NCI-H2029 treated with DMSO at 0.1 percent for 48 hours (cell line): ENCODE measurements at regions not wholly inside any gene's neighbourhood (a gene's known extent, or its start where the extent isn't known, plus 50 kb on each side); places are given as distances from the start of the nearest gene placed in this dataset.

Experiments used
- DNase-seq: peaks from one replicate; lab custom pipeline; 2025; lab: John Stamatoyannopoulos, UW

DNA sequence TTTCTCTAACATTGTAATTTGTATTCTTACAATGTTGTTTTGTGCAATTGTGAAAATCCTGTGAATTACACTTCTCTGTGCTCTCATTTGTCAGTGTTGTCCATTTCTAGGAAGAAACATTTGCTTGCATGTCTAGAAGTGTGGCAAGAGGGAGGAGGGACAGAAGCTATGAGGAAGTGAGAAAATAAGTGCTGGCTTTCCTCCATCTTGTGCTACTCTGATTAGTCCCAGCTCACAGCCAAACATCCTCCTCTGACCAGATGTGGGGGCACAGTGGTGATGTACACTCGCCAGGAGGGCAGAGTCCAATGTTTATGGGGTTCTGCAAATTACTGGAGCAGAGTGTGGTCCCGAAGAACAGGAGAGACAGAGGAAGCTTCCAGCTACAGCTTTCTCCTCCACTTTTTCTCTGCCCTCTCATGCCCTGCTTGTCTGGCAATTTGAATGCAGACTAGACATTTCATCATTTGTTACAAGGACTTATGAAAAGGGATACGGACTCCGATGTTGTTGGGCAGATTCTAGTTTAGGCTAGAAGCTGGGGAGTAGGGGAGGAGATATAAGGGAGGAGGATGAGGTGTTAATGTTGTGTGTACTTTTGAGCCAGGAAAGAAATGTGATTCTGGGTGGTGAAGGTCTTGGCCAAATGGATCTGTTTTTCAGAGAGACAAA, 131.0 kb upstream of the C1GALT1 start:
- no peak for DNase-seq

GRCh38 chr7:7054252-7054830, 128.0 kb upstream of the C1GALT1 start:
- no peak for DNase-seq

GRCh38 chr7:7060828-7061599, 121.3 kb upstream of the C1GALT1 start:
- DNase-seq = no peak

- no peak for DNase-seq
Measured at GRCh38 chr7:7077945-7078344, 104.4 kb upstream of the C1GALT1 start.

DNA sequence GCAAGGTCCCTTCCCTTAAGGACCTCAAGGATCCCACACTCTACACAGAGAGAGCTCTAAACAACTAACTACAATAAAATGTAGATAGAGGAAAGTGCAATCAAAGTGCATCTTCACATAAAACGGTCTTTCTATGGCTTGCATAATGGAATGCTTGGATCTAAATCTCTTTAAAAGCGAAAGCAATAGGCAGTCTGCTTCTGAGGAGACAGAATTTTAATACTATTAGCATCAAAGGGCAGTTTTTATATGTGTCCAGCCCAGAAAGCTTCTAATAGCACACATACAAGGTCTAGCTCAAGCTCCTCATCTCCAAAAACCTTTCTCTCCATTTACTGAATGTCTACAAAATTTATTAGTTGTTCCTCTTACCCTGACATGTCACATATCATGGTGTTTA, 101.5 kb upstream of the C1GALT1 start:
- no peak for DNase-seq

DNA sequence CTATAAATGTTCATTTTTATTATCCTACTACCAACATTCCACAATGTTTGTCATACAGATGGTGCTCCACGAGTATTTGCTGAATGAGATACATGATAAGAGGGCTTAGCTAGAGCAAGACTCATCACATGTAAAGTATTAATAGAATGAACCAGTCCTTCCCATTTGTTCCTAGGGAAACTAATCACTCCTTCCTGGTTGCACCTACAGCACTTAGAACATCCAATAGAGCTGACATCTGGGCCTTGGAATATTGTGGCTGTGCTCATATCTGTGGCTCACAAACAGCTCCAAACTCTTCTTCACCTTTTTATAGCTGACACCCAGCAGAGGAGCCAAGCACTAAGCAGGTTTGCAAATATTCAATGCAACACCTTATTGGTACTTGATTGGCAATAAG, 91.9 kb upstream of the C1GALT1 start:
- no peak for DNase-seq

- DNase-seq = no peak
Measured at GRCh38 chr7:7098280-7098818, 84.0 kb upstream of the C1GALT1 start.

DNA sequence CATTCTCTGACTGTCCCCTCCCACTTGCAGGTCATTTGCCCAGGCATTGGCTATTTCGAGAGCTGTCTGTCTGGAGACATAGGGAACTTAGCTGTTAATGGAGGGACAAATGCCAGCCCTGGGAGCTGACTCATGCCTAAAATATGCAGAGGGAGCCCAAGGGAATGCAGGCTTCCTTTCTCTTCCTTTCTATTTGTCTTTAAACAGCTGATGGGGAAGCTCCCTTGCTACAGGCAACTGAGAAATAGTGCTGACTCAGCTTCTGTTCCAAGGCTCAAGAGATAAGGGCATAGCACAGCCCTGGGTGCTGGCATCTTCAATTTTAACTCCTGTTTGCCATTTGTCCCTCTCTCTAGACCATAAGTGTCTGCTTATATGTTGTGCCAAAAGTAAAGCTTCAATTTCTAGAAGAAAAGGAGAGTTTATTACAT, 82.7 kb upstream of the C1GALT1 start:
- no peak for DNase-seq

GRCh38 chr7:7100432-7100849, 81.9 kb upstream of the C1GALT1 start:
- DNase-seq = no peak

GRCh38 chr7:7102906-7103305, 79.4 kb upstream of the C1GALT1 start:
- no peak for DNase-seq

GRCh38 chr7:7103343-7104313, 78.7 kb upstream of the C1GALT1 start:
- DNase-seq = peak; percentile 75

GRCh38 chr7:7104314-7104698, 78.0 kb upstream of the C1GALT1 start:
- DNase-seq = no peak

DNA sequence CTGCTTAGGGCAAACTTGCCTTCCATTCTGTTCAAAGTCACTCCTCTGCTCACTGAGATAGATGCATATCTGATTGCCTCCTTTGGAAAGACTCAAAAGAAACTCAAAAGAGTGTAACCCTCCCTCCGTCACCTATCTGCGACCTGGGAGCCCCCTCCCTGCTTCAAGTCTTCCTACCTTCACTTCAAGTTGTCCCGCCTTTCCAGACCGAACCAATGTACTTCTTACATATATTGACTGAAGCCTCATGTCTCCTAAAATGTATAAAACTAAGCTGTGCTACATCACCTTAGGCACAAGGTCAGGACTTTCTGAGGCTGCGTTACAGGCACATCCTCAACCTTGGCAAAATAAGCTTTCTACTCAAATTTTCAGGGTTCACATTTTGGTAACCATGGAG, 77.4 kb upstream of the C1GALT1 start:
- no peak for DNase-seq

DNA sequence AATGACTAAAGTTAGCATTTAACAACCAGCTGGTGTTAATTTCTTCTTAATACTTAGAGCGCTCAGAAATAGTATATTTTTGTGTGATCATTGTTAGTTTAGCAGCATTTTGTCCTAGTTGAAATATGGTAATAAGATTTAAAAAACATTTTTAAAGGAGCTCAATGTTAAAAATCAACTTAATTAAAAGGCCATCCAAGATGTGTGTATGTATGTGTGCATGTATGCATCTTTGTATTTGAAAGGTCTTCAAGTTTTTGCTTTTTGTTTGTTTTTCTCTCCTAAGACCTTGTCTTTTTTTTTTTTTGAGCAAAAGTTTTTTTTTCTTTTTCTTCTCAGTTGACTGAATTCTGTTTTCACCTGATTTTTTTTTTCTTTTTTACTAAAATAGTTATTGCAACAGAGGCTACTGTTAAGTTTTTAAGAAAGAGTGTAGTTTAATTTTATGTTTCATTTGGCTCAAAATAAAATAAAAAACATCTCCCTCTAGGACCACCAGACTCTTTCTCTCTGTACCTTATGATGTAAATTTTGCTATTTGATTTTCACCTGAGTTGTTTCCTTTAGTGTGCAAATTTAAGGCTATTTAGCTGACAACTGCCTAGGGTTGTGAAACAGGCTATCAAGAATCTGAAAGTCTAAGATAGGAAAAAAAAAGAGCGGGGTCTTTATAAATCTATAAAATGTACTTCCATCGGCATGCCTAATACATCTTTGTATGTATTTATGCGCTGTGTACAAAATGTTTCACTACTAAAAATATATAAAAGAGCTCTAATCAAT, 76.4 kb upstream of the C1GALT1 start:
- no peak for DNase-seq

DNA sequence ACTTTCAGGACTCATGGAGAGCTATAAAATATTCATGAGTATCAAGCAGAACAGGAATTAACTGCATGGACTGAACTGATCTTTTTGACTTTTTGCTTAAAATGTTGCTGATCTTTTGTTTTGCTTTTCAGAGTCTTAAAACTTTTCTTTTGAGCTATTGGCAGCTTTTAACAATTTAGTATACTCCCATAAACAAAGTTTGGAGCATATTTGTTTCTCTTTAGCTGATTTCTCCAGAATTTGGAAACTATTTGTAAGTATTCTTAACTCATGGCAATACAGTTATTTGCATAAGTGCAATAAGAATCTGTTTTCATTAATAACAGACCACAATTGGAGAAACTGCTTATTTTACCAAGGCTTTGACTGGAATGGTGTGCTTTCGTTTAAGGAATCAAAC, 73.4 kb upstream of the C1GALT1 start:
- DNase-seq = no peak

DNA sequence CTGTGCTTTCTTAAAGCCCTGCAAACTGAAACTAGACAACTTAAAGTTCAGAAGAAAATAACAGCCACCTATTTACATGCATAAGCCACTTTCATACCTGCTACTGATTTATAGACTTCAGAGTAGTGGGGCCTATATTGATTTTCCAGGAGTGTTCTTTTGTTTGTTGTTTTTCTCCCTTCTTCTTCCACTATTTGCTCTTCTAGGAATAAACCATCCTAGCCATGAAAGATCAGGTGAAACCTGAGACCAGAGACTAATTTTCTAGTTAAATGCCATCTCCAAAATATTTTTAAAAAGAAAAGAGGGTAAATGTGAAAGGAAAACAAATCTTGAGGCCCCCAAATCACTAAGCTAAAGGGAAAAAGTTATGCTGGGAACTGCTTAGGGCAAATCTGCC, 72.4 kb upstream of the C1GALT1 start:
- no peak for DNase-seq

- no peak for DNase-seq
Measured at GRCh38 chr7:7110706-7111105, 71.6 kb upstream of the C1GALT1 start.

GRCh38 chr7:7112868-7113267, 69.5 kb upstream of the C1GALT1 start:
- no peak for DNase-seq

GRCh38 chr7:7114575-7115291, 67.6 kb upstream of the C1GALT1 start:
- peak; percentile 91 for DNase-seq

GRCh38 chr7:7117935-7118586, 64.3 kb upstream of the C1GALT1 start:
- DNase-seq = no peak
